ENCODE measurements at regions not wholly inside any gene's neighbourhood (a gene's known extent, or its start where the extent isn't known, plus 50 kb on each side); places are given as distances from the start of the nearest gene placed in this dataset.

DNA sequence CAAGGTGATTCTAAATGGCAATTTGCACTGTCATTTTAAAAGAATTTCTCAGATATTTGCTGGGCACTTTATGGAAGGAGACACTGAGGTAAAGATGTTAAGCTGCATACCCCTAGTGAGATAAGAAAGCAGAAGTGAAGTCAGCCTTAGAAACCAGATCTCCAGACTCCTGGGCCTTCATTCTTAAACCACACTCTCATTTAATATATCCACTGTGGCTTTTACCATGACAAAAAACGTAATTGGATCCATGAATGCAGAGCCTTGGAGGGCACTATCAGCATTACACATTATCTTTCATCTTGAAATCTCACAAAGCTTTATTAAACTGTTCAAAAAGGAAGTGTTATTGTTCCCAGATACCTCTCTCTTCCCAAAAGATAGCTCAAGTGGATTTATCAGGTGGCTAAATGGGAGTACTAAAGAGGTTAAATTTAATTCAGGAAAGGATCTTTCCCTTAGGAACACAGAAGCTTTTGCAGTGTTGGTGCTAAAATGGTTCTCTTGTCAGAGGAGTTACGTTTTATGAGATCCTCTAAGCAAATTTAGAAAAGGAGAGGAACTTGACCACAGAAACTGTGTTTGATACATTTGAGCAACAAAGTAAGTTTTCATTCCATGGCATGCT lies 1060.4 kb downstream of the EFNB2 start:
- Histone ChIP-seq H3K4me3 (ENCODE audit: low read depth in 1 of 2, low read length in 2 of 2) (no peak overlapping the region), H3K27me3 (ENCODE audit: insufficient read depth, low read length, poor library complexity) (no peaks in the 10 kb centered on the region), H3K9me3 (ENCODE audit: insufficient read depth, low read length, severe bottlenecking) (no peaks in the 10 kb centered on the region), H2AFZ (ENCODE audit: low read depth, low read length) (no peak overlapping the region), H3K79me2 (ENCODE audit: insufficient read depth, low read length) (no peaks in the 10 kb centered on the region), H3K9ac (ENCODE audit: low read depth, low read length) (no peak overlapping the region), H3K4me2 (ENCODE audit: insufficient read depth, low read length) (no peak overlapping the region), H3K4me1 (ENCODE audit: insufficient read depth, low read length) (no peaks in the 10 kb centered on the region), H3K36me3 (ENCODE audit: insufficient read depth, low read length) (no peaks in the 10 kb centered on the region), H3K27ac (ENCODE audit: low read length) (no peak overlapping the region), H4K20me1 (ENCODE audit: insufficient read depth, low read length) (no peaks in the 10 kb centered on the region)
- DNase-seq (no peak), ATAC-seq (ENCODE audit: insufficient read depth, low read depth) (no peak)
- TF ChIP-seq, protein P1, sequence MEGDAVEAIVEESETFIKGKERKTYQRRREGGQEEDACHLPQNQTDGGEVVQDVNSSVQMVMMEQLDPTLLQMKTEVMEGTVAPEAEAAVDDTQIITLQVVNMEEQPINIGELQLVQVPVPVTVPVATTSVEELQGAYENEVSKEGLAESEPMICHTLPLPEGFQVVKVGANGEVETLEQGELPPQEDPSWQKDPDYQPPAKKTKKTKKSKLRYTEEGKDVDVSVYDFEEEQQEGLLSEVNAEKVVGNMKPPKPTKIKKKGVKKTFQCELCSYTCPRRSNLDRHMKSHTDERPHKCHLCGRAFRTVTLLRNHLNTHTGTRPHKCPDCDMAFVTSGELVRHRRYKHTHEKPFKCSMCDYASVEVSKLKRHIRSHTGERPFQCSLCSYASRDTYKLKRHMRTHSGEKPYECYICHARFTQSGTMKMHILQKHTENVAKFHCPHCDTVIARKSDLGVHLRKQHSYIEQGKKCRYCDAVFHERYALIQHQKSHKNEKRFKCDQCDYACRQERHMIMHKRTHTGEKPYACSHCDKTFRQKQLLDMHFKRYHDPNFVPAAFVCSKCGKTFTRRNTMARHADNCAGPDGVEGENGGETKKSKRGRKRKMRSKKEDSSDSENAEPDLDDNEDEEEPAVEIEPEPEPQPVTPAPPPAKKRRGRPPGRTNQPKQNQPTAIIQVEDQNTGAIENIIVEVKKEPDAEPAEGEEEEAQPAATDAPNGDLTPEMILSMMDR (IDR thresholded peaks at IDR 0.05; ENCODE audit: borderline replicate concordance, extremely low read depth, low read length, poor library complexity, severe bottlenecking), result no peak
- no peak for TF ChIP-seq EZH2 (IDR thresholded peaks at IDR 0.05; ENCODE audit: borderline replicate concordance, low read depth, low read length, severe bottlenecking)

DNA sequence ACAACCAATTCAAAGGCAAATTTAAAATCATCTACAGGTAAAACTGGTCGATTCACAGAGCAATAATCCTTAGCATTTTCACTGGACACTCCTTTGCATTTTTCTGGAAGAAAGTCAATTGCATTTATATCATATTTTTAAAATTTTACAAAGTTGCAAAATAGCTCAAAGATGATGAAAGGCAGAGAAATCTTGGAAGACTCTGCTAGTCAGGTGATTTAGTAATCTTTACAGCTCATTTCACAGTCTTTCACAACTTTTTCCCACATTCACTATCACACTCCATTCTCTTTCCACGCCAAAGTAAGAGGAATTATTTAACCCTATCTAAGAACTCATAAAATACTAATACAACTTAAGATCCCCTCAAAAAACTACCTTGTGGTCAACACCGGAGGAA lies 1063.8 kb downstream of the EFNB2 start:
- Histone ChIP-seq H3K79me2 (ENCODE audit: insufficient read depth, low read length) (no peaks in the 10 kb centered on the region), H3K27ac (ENCODE audit: low read length) (no peak overlapping the region), H4K20me1 (ENCODE audit: insufficient read depth, low read length) (no peaks in the 10 kb centered on the region), H3K9ac (ENCODE audit: low read depth, low read length) (no peak overlapping the region), H3K4me1 (ENCODE audit: insufficient read depth, low read length) (no peaks in the 10 kb centered on the region), H3K4me3 (ENCODE audit: low read depth in 1 of 2, low read length in 2 of 2) (no peak overlapping the region), H3K27me3 (ENCODE audit: insufficient read depth, low read length, poor library complexity) (no peaks in the 10 kb centered on the region), H2AFZ (ENCODE audit: low read depth, low read length) (no peak overlapping the region), H3K9me3 (ENCODE audit: insufficient read depth, low read length, severe bottlenecking) (no peaks in the 10 kb centered on the region), H3K36me3 (ENCODE audit: insufficient read depth, low read length) (no peaks in the 10 kb centered on the region), H3K4me2 (ENCODE audit: insufficient read depth, low read length) (no peak overlapping the region)
- ATAC-seq (ENCODE audit: insufficient read depth, low read depth) (no peak), DNase-seq (no peak)
- TF ChIP-seq EZH2 (IDR thresholded peaks at IDR 0.05; ENCODE audit: borderline replicate concordance, low read depth, low read length, severe bottlenecking), result no peak
- TF ChIP-seq, protein P1 (IDR thresholded peaks at IDR 0.05; ENCODE audit: borderline replicate concordance, extremely low read depth, low read length, poor library complexity, severe bottlenecking), result no peak

DNA sequence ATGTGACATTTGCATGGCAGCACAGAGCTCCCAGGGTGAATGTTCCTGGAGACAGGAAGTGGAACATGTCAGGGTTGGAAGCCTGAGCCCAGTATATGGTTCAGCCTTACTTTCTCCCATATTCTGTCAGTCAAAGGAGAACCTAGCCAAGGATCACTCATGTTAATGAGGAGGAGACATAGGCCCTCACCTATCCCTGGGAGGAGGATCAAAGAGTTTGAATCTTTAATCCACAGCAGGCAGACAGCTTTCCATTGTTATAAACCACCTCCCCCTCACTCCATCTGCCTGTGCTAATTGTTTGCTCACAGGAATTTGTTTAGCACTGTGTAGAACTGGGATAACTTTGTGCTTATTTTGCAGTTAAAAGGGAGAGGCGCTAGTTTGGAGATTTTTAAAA lies 1069.1 kb downstream of the EFNB2 start:
- H4K20me1 ChIP-seq (ENCODE audit: insufficient read depth, low read length), result no peaks in the 10 kb centered on the region
- H3K4me1 ChIP-seq (ENCODE audit: insufficient read depth, low read length), result no peaks in the 10 kb centered on the region
- H3K9ac ChIP-seq (ENCODE audit: low read depth, low read length), result no peak overlapping the region
- TF ChIP-seq, protein P1 (IDR thresholded peaks at IDR 0.05; ENCODE audit: borderline replicate concordance, extremely low read depth, low read length, poor library complexity, severe bottlenecking), result no peak
- TF ChIP-seq EZH2 (IDR thresholded peaks at IDR 0.05; ENCODE audit: borderline replicate concordance, low read depth, low read length, severe bottlenecking), result no peak
- no peak overlapping the region for H2AFZ ChIP-seq (ENCODE audit: low read depth, low read length)
- H3K36me3 ChIP-seq (ENCODE audit: insufficient read depth, low read length), result no peaks in the 10 kb centered on the region
- no peak overlapping the region for H3K27ac ChIP-seq (ENCODE audit: low read length)
- no peaks in the 10 kb centered on the region for H3K27me3 ChIP-seq (ENCODE audit: insufficient read depth, low read length, poor library complexity)
- H3K4me2 ChIP-seq (ENCODE audit: insufficient read depth, low read length), result no peak overlapping the region
- H3K79me2 ChIP-seq (ENCODE audit: insufficient read depth, low read length), result no peaks in the 10 kb centered on the region
- no peaks in the 10 kb centered on the region for H3K9me3 ChIP-seq (ENCODE audit: insufficient read depth, low read length, severe bottlenecking)
- DNase-seq, result no peak
- ATAC-seq (ENCODE audit: insufficient read depth, low read depth), result no peak
- no peak overlapping the region for H3K4me3 ChIP-seq (ENCODE audit: low read depth in 1 of 2, low read length in 2 of 2)
